Mesodermal cell (in vitro differentiated cells): ENCODE measurements at regions not wholly inside any gene's neighbourhood (a gene's known extent, or its start where the extent isn't known, plus 50 kb on each side); places are given as distances from the start of the nearest gene placed in this dataset.

Experiments
- H3K27ac ChIP-seq: 2 replicates; pipeline ENCODE4 v1.7.0; 2013; ENCODE audit warnings: mild to moderate bottlenecking, low read depth, low read length, moderate library complexity; ENCODE audit not compliant: severe bottlenecking
- H3K36me3 ChIP-seq: 2 replicates; pipeline ENCODE4 v1.7.1; 2013; ENCODE audit warnings: mild to moderate bottlenecking, low read length, moderate library complexity; ENCODE audit not compliant: control insufficient read depth, insufficient read depth
- H3K4me1 ChIP-seq: one replicate; pipeline ENCODE4 v1.7.1; 2013; ENCODE audit warnings: mild to moderate bottlenecking, low read length; ENCODE audit not compliant: insufficient read depth, control insufficient read depth, poor library complexity, severe bottlenecking
- H3K4me3 ChIP-seq: 2 replicates; pipeline ENCODE4 v1.7.0; 2013; ENCODE audit warnings: low read length, control low read depth, mild to moderate bottlenecking; ENCODE audit not compliant: insufficient read depth, poor library complexity, severe bottlenecking; ENCODE audit errors: extremely low read depth
- H3K9me3 ChIP-seq: 2 replicates; pipeline ENCODE4 v1.7.1; 2013; ENCODE audit warnings: mild to moderate bottlenecking, low read length, moderate library complexity; ENCODE audit not compliant: control insufficient read depth
- WGBS, 2 experiments: methylation state at CpG; one replicate each; pipeline ENCODE4 v1.1.5; 2013; ENCODE audit warnings: missing lambda C conversion rate in 2 of 2; ENCODE audit not compliant: insufficient coverage in 2 of 2; 5-methylcytosine and 5-hydroxymethylcytosine counted together

DNA sequence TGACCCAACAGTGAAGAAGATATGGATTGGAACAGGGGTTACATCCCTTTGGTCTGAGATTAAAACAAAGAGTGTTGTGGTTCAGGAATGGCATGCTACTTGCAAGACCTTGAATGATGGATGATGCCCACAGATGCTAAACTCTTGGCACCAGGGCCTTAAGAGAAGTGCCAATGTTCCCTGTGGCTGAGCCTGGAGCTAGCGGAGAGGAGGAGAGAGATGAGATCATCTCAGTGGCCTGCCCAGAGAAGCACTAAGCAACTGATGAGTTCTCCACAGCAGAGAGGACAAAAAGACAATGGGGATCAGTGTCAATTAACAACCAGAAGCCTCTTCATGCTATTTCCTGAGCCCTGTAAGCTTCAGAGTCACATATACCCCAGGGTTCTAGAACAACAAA, 97.8 kb downstream of the ELAPOR2 start:
- WGBS, 2 experiments, result 60 to 100% methylated on average over 1 of the region's 1 CpG
- H3K27ac ChIP-seq, result no peak overlapping the region

DNA sequence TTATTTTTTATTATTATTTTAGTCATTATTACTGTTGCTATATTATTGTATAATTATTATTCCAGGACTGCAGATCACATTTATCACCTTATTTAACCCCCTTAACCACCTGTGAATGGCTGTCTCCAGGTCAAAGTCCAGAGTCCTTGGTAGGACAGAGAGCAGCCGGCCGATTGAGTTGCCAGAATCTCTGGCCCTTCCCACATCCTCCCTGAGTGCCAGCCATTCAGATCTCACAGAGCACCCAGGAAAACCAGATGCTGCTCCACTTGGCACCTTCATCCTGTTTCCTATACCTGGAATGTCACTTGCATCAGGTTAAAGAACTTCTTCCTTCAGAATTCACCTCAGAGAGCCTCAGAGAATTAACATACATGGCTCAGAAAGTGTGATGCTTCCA, 101.1 kb downstream of the ELAPOR2 start:
- H3K4me1 ChIP-seq, result peaks cover 16% of the 10 kb centered on the region
- H3K9me3 ChIP-seq, result peaks cover 8% of the 10 kb centered on the region
- H3K27ac ChIP-seq, result no peak overlapping the region
- H3K4me3 ChIP-seq, result no peak overlapping the region
- peaks cover 3% of the 10 kb centered on the region for H3K36me3 ChIP-seq
- WGBS, 2 experiments, result 85 to 94% methylated on average over 2 of the region's 2 CpGs

More for the DNA sequence above, 97.8 kb downstream of the ELAPOR2 start:
- Histone ChIP-seq H3K4me1 (peaks cover 39% of the 10 kb centered on the region), H3K36me3 (peaks cover 3% of the 10 kb centered on the region), H3K9me3 (peaks cover 8% of the 10 kb centered on the region), H3K4me3 (no peak overlapping the region)

- H3K4me3 ChIP-seq, result no peak overlapping the region
- H3K4me1 ChIP-seq, result peaks cover 3% of the 10 kb centered on the region
- no peak overlapping the region for H3K27ac ChIP-seq
- H3K9me3 ChIP-seq, result peaks cover 8% of the 10 kb centered on the region
- WGBS, 2 experiments, result 88 to 100% methylated on average over 1 of the region's 4 CpGs
- H3K36me3 ChIP-seq, result peaks cover 3% of the 10 kb centered on the region
Measured at GRCh38 chr7:86956567-86956966, 102.9 kb downstream of the ELAPOR2 start.

DNA sequence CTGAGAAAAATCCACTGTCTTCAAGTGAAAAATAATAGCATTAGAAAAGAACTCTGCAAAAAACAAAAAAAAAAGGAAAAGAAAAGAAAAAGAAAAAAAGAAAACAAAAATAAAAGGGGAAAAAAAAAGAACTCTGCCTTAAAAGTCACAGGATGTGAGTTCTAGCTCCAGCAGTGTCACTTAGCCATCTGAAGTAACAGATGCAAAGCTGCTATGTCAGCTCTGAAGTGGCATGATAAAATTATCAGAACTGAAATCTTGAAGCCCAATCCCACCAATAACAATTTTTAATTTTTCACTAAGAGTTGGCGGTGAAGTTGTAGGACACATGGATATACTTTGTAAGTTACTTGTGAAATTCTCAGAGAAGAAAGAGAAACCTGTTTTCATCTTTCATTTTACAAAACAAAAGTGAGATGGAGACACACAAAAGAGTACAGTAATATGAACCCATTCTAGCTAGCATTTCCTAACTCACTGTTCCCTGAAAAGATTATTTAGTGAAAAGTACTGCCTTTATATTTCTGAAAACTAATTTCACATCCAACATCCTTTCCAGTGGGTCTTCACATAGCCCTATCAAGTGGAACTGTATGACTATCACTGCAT, 103.5 kb downstream of the ELAPOR2 start:
- Histone ChIP-seq H3K4me1 (peaks cover 3% of the 10 kb centered on the region), H3K36me3 (peaks cover 3% of the 10 kb centered on the region), H3K9me3 (peaks cover 8% of the 10 kb centered on the region), H3K27ac (no peak overlapping the region), H3K4me3 (no peak overlapping the region)
- no CpG with 5 or more reads among the region's 1 CpG for WGBS, 2 experiments

GRCh38 chr7:86954971-86955370, 104.5 kb downstream of the ELAPOR2 start:
- H3K9me3 ChIP-seq, result peaks cover 8% of the 10 kb centered on the region
- H3K4me1 ChIP-seq, result peaks cover 3% of the 10 kb centered on the region
- no peak overlapping the region for H3K4me3 ChIP-seq
- H3K27ac ChIP-seq, result no peak overlapping the region
- H3K36me3 ChIP-seq, result peaks cover 3% of the 10 kb centered on the region

- WGBS, 2 experiments, result no CpG with 5 or more reads among the region's 3 CpGs
Measured at GRCh38 chr7:86953653-86954336, 105.7 kb downstream of the ELAPOR2 start.

GRCh38 chr7:86953219-86953618, 106.2 kb downstream of the ELAPOR2 start:
- Histone ChIP-seq H3K4me1 (peaks cover 19% of the 10 kb centered on the region), H3K36me3 (no peaks in the 10 kb centered on the region), H3K4me3 (no peak overlapping the region), H3K9me3 (no peaks in the 10 kb centered on the region), H3K27ac (no peak overlapping the region)

More at GRCh38 chr7:86953653-86954336, 105.7 kb downstream of the ELAPOR2 start:
- peaks cover 14% of the 10 kb centered on the region for H3K4me1 ChIP-seq
- no peaks in the 10 kb centered on the region for H3K36me3 ChIP-seq
- H3K9me3 ChIP-seq, result no peaks in the 10 kb centered on the region
- H3K27ac ChIP-seq, result no peak overlapping the region
- no peak overlapping the region for H3K4me3 ChIP-seq

GRCh38 chr7:86951895-86952294, 107.6 kb downstream of the ELAPOR2 start:
- peaks cover 26% of the 10 kb centered on the region for H3K4me1 ChIP-seq
- H3K9me3 ChIP-seq, result no peaks in the 10 kb centered on the region
- no peaks in the 10 kb centered on the region for H3K36me3 ChIP-seq
- H3K4me3 ChIP-seq, result no peak overlapping the region
- H3K27ac ChIP-seq, result no peak overlapping the region

DNA sequence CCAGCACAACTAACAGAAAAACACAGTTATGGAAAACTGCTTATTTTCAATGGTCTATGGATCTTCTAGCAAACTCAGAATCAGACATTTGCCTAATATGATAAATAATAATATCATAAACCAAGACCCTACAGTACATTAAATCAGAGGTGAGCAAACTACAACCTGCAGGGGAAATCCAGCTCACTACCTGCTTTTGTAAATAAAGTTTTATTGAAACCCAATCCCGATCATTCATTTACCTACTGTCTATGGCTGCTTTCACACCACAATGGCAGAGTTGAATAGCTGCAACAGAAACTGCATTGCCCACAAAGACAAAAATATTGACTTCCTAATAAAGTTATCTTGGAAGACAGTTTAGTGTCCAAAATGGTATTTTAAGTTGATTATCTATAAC, 108.5 kb downstream of the ELAPOR2 start:
- H3K4me1 ChIP-seq, result peaks cover 22% of the 10 kb centered on the region
- no peaks in the 10 kb centered on the region for H3K9me3 ChIP-seq
- no peak overlapping the region for H3K27ac ChIP-seq
- H3K36me3 ChIP-seq, result no peaks in the 10 kb centered on the region
- H3K4me3 ChIP-seq, result no peak overlapping the region
- WGBS, 2 experiments, result 100% methylated on average over 1 of the region's 1 CpG; no CpG with 5 or more reads in 1 of the 2 experiments

DNA sequence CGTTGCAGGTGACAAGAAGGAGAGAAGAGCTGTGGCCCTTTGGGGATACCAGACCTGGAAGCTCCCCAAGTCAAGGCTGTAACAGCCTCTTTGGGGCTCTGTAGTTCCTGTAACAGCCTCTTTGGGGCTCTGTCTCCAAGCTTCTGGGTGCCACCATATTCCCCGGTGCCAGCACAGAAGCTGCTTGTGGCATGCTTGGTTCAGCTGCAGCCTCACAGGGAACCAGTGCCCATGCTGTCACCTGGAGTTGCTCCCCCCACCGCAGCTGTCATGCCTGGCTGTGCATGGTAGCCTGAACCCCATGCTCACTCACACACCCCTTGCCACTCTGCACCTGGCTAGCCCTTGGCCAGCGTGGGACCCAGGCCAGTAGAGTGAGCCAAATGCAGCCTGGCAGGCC, 109.1 kb downstream of the ELAPOR2 start:
- 96 to 100% methylated on average over 2 to 4 of the region's 4 CpGs for WGBS, 2 experiments
- no peaks in the 10 kb centered on the region for H3K9me3 ChIP-seq
- no peaks in the 10 kb centered on the region for H3K36me3 ChIP-seq

DNA sequence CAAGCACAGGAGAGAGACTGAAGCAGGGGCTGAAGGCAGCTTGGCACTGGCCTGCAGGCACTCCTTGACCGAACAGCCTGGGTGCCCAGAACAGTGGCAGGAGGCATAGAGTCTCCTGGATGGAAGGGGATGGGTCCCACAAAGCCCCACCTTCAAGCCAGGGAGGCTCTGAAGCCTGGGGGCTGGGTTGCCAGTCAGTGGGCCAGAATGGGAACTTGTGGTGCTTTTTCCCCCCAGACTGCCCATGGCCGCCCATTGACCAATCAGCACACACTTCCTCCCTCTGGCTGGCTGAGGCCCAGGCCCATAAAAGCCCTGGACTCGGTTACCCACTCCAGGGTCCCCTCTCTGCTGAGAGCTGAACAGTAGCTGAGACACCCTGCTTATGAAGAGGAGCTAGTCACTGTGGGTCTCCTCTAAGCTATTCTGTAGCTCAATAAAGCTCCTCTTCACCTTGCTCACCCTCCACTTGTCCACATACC, 109.6 kb downstream of the ELAPOR2 start:
- H3K9me3 ChIP-seq, result no peaks in the 10 kb centered on the region
- peaks cover 22% of the 10 kb centered on the region for H3K4me1 ChIP-seq
- H3K4me3 ChIP-seq, result no peak overlapping the region
- no peaks in the 10 kb centered on the region for H3K36me3 ChIP-seq
- no peak overlapping the region for H3K27ac ChIP-seq
- WGBS, 2 experiments, result 83 to 100% methylated on average over 2 of the region's 3 CpGs

More for the DNA sequence above, 109.1 kb downstream of the ELAPOR2 start:
- Histone ChIP-seq H3K4me3 (no peak overlapping the region), H3K27ac (no peak overlapping the region), H3K4me1 (peaks cover 22% of the 10 kb centered on the region)
